Panc1 (cell line): ENCODE measurements at regions not wholly inside any gene's neighbourhood (a gene's known extent, or its start where the extent isn't known, plus 50 kb on each side); places are given as distances from the start of the nearest gene placed in this dataset.
"Not testable (repeated sequence)": the region's sequence is repeated elsewhere in the genome, so short reads cannot be mapped to it uniquely, and the experiment has no call there.

Source experiments
- ATAC-seq: fragments of 200-7000 bp; cut with Tn5 transposase; 2 replicates; pipeline ENCODE4 v1.9.1; 2020; ENCODE audit warnings: mild to moderate bottlenecking, moderate library complexity
- BruUV-seq: library from RNA; stranded (reverse); fragments of 400-500 nt; replicated peaks from 2 replicates; lab custom pipeline; 2021; lab: Mats Ljungman, UMichigan
- CTCF ChIA-PET: fragments of 300-600 bp; sonication (Branson Sonifier 250); formaldehyde crosslinking; loops from one replicate; lab custom pipeline; 2022; ENCODE audit warnings: antibody characterized with exemption; lab: Charles Lee
- POLR2A ChIA-PET: fragments of 300-600 bp; sonication (Branson Sonifier 250); formaldehyde crosslinking; loops from one replicate; lab custom pipeline; 2022; ENCODE audit warnings: antibody characterized with exemption; lab: Charles Lee
- DNase-seq: peaks from one replicate; pipeline ENCODE4 v3.0.0-alpha.2; 2010; ENCODE audit warnings: low read depth, low spot score
- H3K27ac ChIP-seq: 2 replicates; pipeline ENCODE4 v1.5.1; 2011; ENCODE audit warnings: mild to moderate bottlenecking, low read length, inconsistent platforms
- H3K27me3 ChIP-seq: fragments of 200-500 bp; sonication (Bioruptor generic); 2 replicates; pipeline ENCODE4 v1.6.0; 2014; ENCODE audit warnings: low read length, inconsistent platforms; ENCODE audit not compliant: control insufficient read depth, insufficient read depth
- H3K36me3 ChIP-seq: fragments of 200-500 bp; sonication (Bioruptor generic); 2 replicates; pipeline ENCODE4 v1.5.1; 2014; ENCODE audit warnings: inconsistent platforms, mild to moderate bottlenecking, low read length, moderate library complexity; ENCODE audit not compliant: control insufficient read depth, insufficient read depth
- H3K4me1 ChIP-seq: 2 replicates; pipeline ENCODE4 v1.5.1; 2011; ENCODE audit warnings: inconsistent platforms, mild to moderate bottlenecking, low read length, moderate library complexity; ENCODE audit not compliant: control insufficient read depth, insufficient read depth
- H3K4me3 ChIP-seq, 2 experiments: 2 replicates each; pipeline ENCODE4 v1.5.1; 2011 to 2012; ENCODE audit warnings: low read depth in 2 of 2, low read length in 2 of 2, mild to moderate bottlenecking in 2 of 2, inconsistent platforms in 1 of 2, moderate library complexity in 1 of 2
- H3K9me3 ChIP-seq: fragments of 200-500 bp; sonication (Bioruptor generic); 2 replicates; pipeline ENCODE4 v1.5.1; 2014; ENCODE audit warnings: low read depth, mild to moderate bottlenecking, inconsistent platforms, low read length, moderate library complexity; ENCODE audit not compliant: control insufficient read depth, insufficient read depth
- REST ChIP-seq, 2 experiments: IDR thresholded peaks; 2 replicates each; pipeline ENCODE4 v1.6.1; 2011 to 2012; ENCODE audit warnings: low read depth in 2 of 2, control low read depth in 1 of 2, low read length in 1 of 2, mild to moderate bottlenecking in 1 of 2, moderate library complexity in 1 of 2; ENCODE audit not compliant: insufficient read depth in 1 of 2
- TCF7L2 ChIP-seq: IDR thresholded peaks from 2 replicates; pipeline ENCODE4 v1.6.1; 2011; ENCODE audit warnings: mild to moderate bottlenecking, low read depth, low read length, inconsistent platforms
- in situ Hi-C: cut with HindIII; loops from 2 replicates; pipeline ENCODE4 v1.10.0; 2016; ENCODE audit warnings: low sequenced_read_pairs, low pct_unique_long_range_greater_than_20kb
- intact Hi-C: fragments of 100-400 bp; cut with micrococcal nuclease; formaldehyde crosslinking; loops from one replicate; pipeline ENCODE4 v1.10.0; 2022; ENCODE audit not compliant: unreplicated experiment

DNA sequence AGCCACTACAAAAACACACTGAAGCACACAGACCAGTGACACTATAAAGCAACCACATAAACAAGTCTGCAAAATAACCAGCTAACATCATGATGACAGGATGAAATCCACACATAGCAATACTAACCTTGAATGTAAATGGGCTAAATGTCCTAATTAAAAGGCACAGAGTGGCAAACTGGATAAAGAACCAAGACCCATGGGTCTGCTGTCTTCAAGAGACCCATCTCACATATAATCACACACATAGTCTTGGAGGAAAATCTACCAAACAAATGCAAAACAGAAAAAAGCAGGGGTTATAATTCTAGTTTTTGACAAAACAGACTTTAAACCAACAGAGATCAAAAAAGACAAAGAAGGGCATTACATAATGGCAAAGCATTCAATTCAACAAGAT, 144.4 kb downstream of the GASK1B start:
- in situ Hi-C loops, H3K4me1 ChIP-seq, H3K27me3 ChIP-seq, H3K4me3 ChIP-seq, DNase-seq, H3K27ac ChIP-seq, BruUV-seq, H3K9me3 ChIP-seq, POLR2A ChIA-PET, H3K36me3 ChIP-seq, CTCF ChIA-PET, intact Hi-C loops, ATAC-seq: not testable (repeated sequence)

- no peak overlapping the region for H3K4me3 ChIP-seq
- no TSS peak for BruUV-seq
- in situ Hi-C loops (no loop called here), intact Hi-C loops (no loop called here)
- peak; percentile 74; the same call in 1 of the 2 replicates for ATAC-seq
- no peak overlapping the region for H3K27ac ChIP-seq
- H3K27me3 ChIP-seq, result no peaks in the 10 kb centered on the region
- ChIA-PET CTCF (no interaction called here), POLR2A (no interaction called here)
- H3K9me3 ChIP-seq, result no peaks in the 10 kb centered on the region
- TF ChIP-seq REST (IDR thresholded peaks at IDR 0.05; ENCODE audit: insufficient read depth in 1 of 2, low read depth in 2 of 2, low read length in 1 of 2), result no peak
- TF ChIP-seq TCF7L2, result peak; percentile 34; the same call in 1 of the 2 replicates
- DNase-seq, result no peak
- H3K36me3 ChIP-seq, result no peaks in the 10 kb centered on the region
- H3K4me1 ChIP-seq, result no peaks in the 10 kb centered on the region
Observed at GRCh38 chr4:158025131-158025530, 147.7 kb downstream of the GASK1B start.

DNA sequence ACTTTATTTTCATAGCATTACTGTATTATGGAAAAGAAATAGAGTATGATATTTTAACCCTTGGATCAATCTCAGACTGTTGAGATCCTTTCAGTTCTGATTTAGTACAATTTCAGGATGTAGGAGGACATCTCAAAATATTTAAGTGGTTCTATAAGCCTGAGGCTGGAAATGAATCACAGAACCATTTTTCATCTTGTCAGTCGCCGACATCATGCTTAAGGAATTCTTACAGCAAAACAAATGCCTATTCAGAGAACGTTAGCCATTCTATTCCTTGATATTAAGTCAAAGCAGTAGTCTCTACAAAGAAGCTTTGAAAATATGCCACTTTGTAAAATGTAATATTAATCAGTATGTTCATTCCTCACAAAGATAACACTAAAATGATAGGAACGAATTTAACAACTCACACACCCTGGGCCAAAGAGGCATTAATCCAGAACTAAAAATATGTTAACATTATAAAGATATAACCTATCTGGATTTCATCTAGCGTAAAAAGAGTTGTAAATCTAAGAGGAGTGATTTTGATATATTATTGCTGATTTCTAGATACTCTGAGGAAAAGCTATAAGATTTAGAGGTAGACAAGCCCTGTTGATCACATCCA, 152.0 kb downstream of the GASK1B start:
- ChIA-PET POLR2A (no interaction called here), CTCF (no interaction called here)
- in situ Hi-C loops (no loop called here), intact Hi-C loops (no loop called here)
- Histone ChIP-seq H3K9me3 (no peaks in the 10 kb centered on the region), H3K36me3 (no peaks in the 10 kb centered on the region), H3K27me3 (no peaks in the 10 kb centered on the region), H3K4me3 (no peak overlapping the region), H3K4me1 (no peaks in the 10 kb centered on the region; the same call in 1 of the 2 replicates), H3K27ac (peak overlapping the region; percentile 66)
- TF ChIP-seq REST (IDR thresholded peaks at IDR 0.05; ENCODE audit: insufficient read depth in 1 of 2, low read depth in 2 of 2, low read length in 1 of 2), result no peak
- DNase-seq (no peak), ATAC-seq (peak; percentile 69; the same call in 1 of the 2 replicates)
- no TSS peak for BruUV-seq
